CD4-positive, alpha-beta T cell treated with Interleukin-10 for 1 hour (primary cell): ENCODE measurements at regions not wholly inside any gene's neighbourhood (a gene's known extent, or its start where the extent isn't known, plus 50 kb on each side); places are given as distances from the start of the nearest gene placed in this dataset.

Experiments
- DNase-seq: peaks from one replicate; pipeline ENCODE4 v3.0.0-alpha.2; 2020

- DNase-seq = no peak
Observed at GRCh38 chr5:171693412-171693811, 92.2 kb upstream of the SMIM23 start.

GRCh38 chr5:171695804-171696203, 89.8 kb upstream of the SMIM23 start:
- no peak for DNase-seq

- no peak for DNase-seq
Observed at GRCh38 chr5:171697221-171698102, 88.2 kb upstream of the SMIM23 start.

GRCh38 chr5:171700318-171700912, 85.2 kb upstream of the SMIM23 start:
- no peak for DNase-seq

- no peak for DNase-seq
Observed at GRCh38 chr5:171701100-171701541, 84.5 kb upstream of the SMIM23 start.

GRCh38 chr5:171702135-171702770, 83.4 kb upstream of the SMIM23 start:
- no peak for DNase-seq

- DNase-seq = no peak
Observed at GRCh38 chr5:171703146-171703545, 82.5 kb upstream of the SMIM23 start.

- DNase-seq = no peak
Observed at GRCh38 chr5:171705036-171705435, 80.6 kb upstream of the SMIM23 start.

- DNase-seq = no peak
Observed at GRCh38 chr5:171705830-171706468, 79.7 kb upstream of the SMIM23 start.

GRCh38 chr5:171706736-171707441, 78.7 kb upstream of the SMIM23 start:
- no peak for DNase-seq

- no peak for DNase-seq
Observed at GRCh38 chr5:171707442-171707792, 78.2 kb upstream of the SMIM23 start.

GRCh38 chr5:171709930-171710329, 75.7 kb upstream of the SMIM23 start:
- no peak for DNase-seq

GRCh38 chr5:171710451-171711024, 75.1 kb upstream of the SMIM23 start:
- no peak for DNase-seq

- DNase-seq = no peak
Observed at GRCh38 chr5:171711571-171711970, 74.0 kb upstream of the SMIM23 start.

- DNase-seq = no peak
Observed at GRCh38 chr5:171712616-171713015, 73.0 kb upstream of the SMIM23 start.

GRCh38 chr5:171713152-171713551, 72.5 kb upstream of the SMIM23 start:
- DNase-seq = no peak

GRCh38 chr5:171714261-171714660, 71.4 kb upstream of the SMIM23 start:
- no peak for DNase-seq

- no peak for DNase-seq
Observed at GRCh38 chr5:171714851-171715250, 70.8 kb upstream of the SMIM23 start.

- no peak for DNase-seq
Observed at GRCh38 chr5:171715551-171715950, 70.1 kb upstream of the SMIM23 start.

GRCh38 chr5:171720086-171720485, 65.5 kb upstream of the SMIM23 start:
- DNase-seq = no peak

GRCh38 chr5:171721464-171721863, 64.2 kb upstream of the SMIM23 start:
- DNase-seq = no peak

- no peak for DNase-seq
Observed at GRCh38 chr5:171724468-171725204, 61.0 kb upstream of the SMIM23 start.
